GM10266 (cell line): ENCODE measurements at regions not wholly inside any gene's neighbourhood (a gene's known extent, or its start where the extent isn't known, plus 50 kb on each side); places are given as distances from the start of the nearest gene placed in this dataset.

ENCODE experiments used
- DNase-seq: peaks from one replicate; pipeline ENCODE4 v3.0.0; 2012; ENCODE audit errors: extremely low spot score
- CTCF ChIP-seq: IDR thresholded peaks from 2 replicates; pipeline ENCODE4 v1.5.1; 2012; ENCODE audit warnings: mild to moderate bottlenecking, low read depth; ENCODE audit not compliant: control insufficient read depth, insufficient read depth; ENCODE audit errors: missing control alignments

GRCh38 chr2:898319-898718 lies 52.3 kb upstream of the SNTG2 start:
- no peak for DNase-seq
- no peak for TF ChIP-seq CTCF

GRCh38 chr2:897091-897490 lies 53.6 kb upstream of the SNTG2 start:
- no peak for DNase-seq
- TF ChIP-seq CTCF = no peak

GRCh38 chr2:893311-893710 lies 57.3 kb upstream of the SNTG2 start:
- DNase-seq = no peak
- no peak for TF ChIP-seq CTCF

GRCh38 chr2:892892-893291 lies 57.8 kb upstream of the SNTG2 start:
- TF ChIP-seq CTCF = no peak

GRCh38 chr2:892401-892800 lies 58.2 kb upstream of the SNTG2 start:
- TF ChIP-seq CTCF = no peak
- DNase-seq = no peak

More at GRCh38 chr2:892892-893291, 57.8 kb upstream of the SNTG2 start:
- DNase-seq = no peak

GRCh38 chr2:891734-892133 lies 58.9 kb upstream of the SNTG2 start:
- DNase-seq = no peak
- no peak for TF ChIP-seq CTCF

- TF ChIP-seq CTCF = no peak
These were observed 59.9 kb upstream of the SNTG2 start for GRCh38 chr2:890791-891190.

More at GRCh38 chr2:890791-891190, 59.9 kb upstream of the SNTG2 start:
- DNase-seq = no peak
